ENCODE measurements at regions not wholly inside any gene's neighbourhood (a gene's known extent, or its start where the extent isn't known, plus 50 kb on each side); places are given as distances from the start of the nearest gene placed in this dataset.

DNA sequence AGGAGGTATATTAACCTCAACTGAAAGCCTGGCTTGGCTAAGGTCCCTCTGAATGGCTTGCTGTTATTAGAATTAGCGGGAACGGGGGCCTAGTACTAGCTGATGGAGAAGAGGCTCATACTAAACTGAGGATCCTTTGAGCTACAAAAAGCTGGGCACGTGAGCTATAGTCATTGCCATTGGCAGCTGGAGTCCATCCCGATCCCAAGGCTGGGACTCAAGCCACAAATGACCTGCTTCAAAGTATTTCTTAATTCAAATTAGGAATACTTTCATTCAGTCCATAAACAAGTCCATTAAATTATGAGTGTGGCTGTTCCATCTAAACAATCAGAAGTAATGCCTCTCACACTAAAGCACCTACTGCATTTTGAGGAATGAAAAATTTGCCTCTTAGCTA, 114.5 kb downstream of the DACT1 start:
- TF ChIP-seq EZH2phosphoT487 (IDR thresholded peaks at IDR 0.05; ENCODE audit: borderline replicate concordance, low read depth, low read length): no peak
- TF ChIP-seq, protein P1, sequence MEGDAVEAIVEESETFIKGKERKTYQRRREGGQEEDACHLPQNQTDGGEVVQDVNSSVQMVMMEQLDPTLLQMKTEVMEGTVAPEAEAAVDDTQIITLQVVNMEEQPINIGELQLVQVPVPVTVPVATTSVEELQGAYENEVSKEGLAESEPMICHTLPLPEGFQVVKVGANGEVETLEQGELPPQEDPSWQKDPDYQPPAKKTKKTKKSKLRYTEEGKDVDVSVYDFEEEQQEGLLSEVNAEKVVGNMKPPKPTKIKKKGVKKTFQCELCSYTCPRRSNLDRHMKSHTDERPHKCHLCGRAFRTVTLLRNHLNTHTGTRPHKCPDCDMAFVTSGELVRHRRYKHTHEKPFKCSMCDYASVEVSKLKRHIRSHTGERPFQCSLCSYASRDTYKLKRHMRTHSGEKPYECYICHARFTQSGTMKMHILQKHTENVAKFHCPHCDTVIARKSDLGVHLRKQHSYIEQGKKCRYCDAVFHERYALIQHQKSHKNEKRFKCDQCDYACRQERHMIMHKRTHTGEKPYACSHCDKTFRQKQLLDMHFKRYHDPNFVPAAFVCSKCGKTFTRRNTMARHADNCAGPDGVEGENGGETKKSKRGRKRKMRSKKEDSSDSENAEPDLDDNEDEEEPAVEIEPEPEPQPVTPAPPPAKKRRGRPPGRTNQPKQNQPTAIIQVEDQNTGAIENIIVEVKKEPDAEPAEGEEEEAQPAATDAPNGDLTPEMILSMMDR (conservative IDR thresholded peaks at IDR 0.05; ENCODE audit: low read length): no peak

Measured in OCI-LY7 (cell line).